Activated naive CD4-positive, alpha-beta T cell treated with anti-CD3 and anti-CD28 coated beads, Interleukin-2, amount 50 U/mL, for 72 hours (primary cell): ENCODE measurements at regions not wholly inside any gene's neighbourhood (a gene's known extent, or its start where the extent isn't known, plus 50 kb on each side); places are given as distances from the start of the nearest gene placed in this dataset.

Source experiments
- ATAC-seq, 2 donors: fragments of 150-1000 bp; cut with Tn5 transposase; 2 replicates each; pipeline ENCODE4 v1.10.0; 2021; ENCODE audit warnings: mild to moderate bottlenecking in 2 of 2, moderate library complexity in 2 of 2
- DNase-seq, 2 donors: peaks; one replicate each; pipeline ENCODE4 v3.0.0; 2021 to 2022; ENCODE audit warnings: low spot score in 2 of 2
- H3K27ac Mint-ChIP-seq, 2 donors: one replicate each; pipeline ENCODE4 v1.8.0; 2022; ENCODE audit warnings: mild to moderate bottlenecking in 2 of 2, mixed read lengths in 2 of 2
- H3K36me3 Mint-ChIP-seq, 2 donors: one replicate each; pipeline ENCODE4 v1.8.0; 2022; ENCODE audit warnings: mixed read lengths in 2 of 2
- H3K9me3 Mint-ChIP-seq, 2 donors: one replicate each; pipeline ENCODE4 v1.8.0; 2022; ENCODE audit warnings: mixed read lengths in 2 of 2

DNA sequence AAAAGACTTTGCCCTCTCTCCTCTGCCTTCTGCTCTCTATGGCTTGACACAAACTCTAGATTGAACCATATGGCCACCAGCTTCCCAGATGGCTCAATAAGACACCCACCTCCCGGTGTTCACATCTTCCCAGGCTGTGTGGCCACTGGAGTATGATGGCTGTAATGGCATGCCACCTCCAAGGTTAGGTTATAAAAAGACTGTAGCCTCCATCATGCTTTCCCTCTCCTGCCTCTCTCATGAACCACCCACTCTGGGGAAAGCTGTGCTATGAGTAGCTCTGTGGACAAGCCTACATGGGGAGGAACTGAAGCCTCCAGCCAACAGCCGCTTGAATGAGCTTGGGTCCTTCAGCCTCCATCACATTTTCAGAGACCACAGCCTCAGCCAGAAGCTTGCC, 479.2 kb downstream of the MIAT start:
- Mint-ChIP-seq H3K9me3 (peaks cover 0 to 7% of the 10 kb centered on the region in 2 donors), H3K27ac (no peak overlapping the region), H3K36me3 (peaks cover 0 to 6% of the 10 kb centered on the region in 2 donors)
- ATAC-seq (no peak), DNase-seq (no peak)

DNA sequence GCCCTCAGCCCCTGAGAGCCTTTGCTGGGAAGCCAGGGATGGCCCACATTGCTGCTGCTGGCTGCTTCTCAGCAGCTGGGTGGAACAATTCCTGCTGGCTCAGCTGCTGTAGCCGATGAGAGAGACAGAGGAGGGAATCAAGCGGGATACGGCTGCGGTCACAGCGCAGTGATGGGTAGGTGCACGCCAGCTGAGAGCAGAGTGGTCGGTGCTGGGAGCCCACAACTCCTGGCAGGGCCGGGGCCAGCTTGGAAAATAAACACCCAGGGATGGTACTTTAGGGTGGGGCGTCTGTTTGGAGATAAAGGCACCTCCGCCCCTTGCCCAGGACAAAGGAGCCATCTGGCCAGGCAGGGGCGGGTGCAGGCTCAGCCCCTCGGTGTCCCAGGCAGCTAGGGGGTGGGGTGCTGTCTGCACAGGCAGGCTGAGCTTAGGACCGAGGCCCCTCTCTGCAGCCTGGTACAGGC, 480.5 kb downstream of the MIAT start:
- Mint-ChIP-seq H3K27ac (no peak overlapping the region), H3K9me3 (peaks cover 0 to 7% of the 10 kb centered on the region in 2 donors), H3K36me3 (peaks cover 0 to 6% of the 10 kb centered on the region in 2 donors)
- ATAC-seq (no peak), DNase-seq (no peak)

DNA sequence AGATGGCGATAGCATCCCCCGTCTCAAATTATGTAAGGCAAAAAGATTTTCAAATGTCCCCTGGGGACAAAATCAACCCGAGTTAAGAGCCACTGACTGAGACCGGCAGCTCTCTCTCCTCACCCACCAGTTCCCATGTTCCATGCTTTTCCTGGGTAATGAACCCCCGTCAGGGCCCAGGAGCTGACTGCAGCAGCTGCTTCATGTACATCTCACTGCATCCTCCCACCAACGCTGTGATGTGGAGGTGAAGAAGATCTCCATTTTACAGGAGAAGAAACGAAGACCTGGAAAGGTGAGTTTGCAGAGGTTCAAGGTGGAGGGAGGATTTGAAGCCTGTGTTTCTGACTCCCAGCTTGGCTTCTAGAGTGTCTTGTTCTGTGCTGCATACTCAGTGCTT, 481.1 kb downstream of the MIAT start:
- H3K36me3 Mint-ChIP-seq, result peaks cover 0 to 6% of the 10 kb centered on the region in 2 donors
- H3K27ac Mint-ChIP-seq, result no peak overlapping the region
- peaks cover 0 to 7% of the 10 kb centered on the region in 2 donors for H3K9me3 Mint-ChIP-seq
- DNase-seq (no peak), ATAC-seq (no peak)

- no peak for DNase-seq
- Mint-ChIP-seq H3K36me3 (peaks cover 0 to 6% of the 10 kb centered on the region in 2 donors), H3K9me3 (peaks cover 0 to 7% of the 10 kb centered on the region in 2 donors), H3K27ac (no peak overlapping the region)
- ATAC-seq, result no peak
These were observed 482.6 kb downstream of the MIAT start for GRCh38 chr22:27139935-27140511.

GRCh38 chr22:27142286-27142685, 484.9 kb downstream of the MIAT start:
- ATAC-seq, result no peak
- Mint-ChIP-seq H3K36me3 (no peaks in the 10 kb centered on the region), H3K27ac (no peak overlapping the region), H3K9me3 (no peaks in the 10 kb centered on the region)
- DNase-seq, result no peak

DNA sequence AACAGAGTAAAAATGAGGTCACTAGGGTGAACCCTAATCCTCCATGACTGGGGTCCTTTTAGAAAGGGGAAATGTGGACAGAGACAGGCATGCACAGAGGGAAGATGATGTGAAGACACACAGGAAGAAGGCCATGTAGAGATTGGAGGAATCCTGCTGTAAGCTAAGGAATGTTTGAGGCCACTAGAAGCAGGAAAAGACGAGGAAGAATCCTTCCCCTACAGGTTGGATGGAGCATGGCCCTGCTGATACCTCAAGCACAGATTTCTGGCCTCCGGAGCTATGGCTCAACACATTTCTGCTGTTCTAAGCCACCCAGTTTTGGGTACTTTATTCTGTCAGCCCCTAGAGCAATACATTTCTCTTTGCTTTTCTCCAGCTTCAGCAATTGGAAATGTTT, 486.9 kb downstream of the MIAT start:
- H3K36me3 Mint-ChIP-seq, result peaks cover 0 to 6% of the 10 kb centered on the region in 2 donors
- DNase-seq (no peak), ATAC-seq (no peak)
- no peak overlapping the region for H3K27ac Mint-ChIP-seq
- H3K9me3 Mint-ChIP-seq, result peaks cover 3 to 7% of the 10 kb centered on the region in 2 donors

- no peak for ATAC-seq
- Mint-ChIP-seq H3K36me3 (peaks cover 0 to 6% of the 10 kb centered on the region in 2 donors), H3K27ac (no peak overlapping the region), H3K9me3 (peaks cover 6 to 7% of the 10 kb centered on the region in 2 donors)
- DNase-seq, result no peak
These were observed 489.7 kb downstream of the MIAT start for GRCh38 chr22:27146866-27147633.

- Mint-ChIP-seq H3K36me3 (peaks cover 0 to 6% of the 10 kb centered on the region in 2 donors), H3K9me3 (peaks cover 7 to 11% of the 10 kb centered on the region in 2 donors), H3K27ac (no peak overlapping the region)
- DNase-seq (no peak), ATAC-seq (no peak)
These were observed 490.7 kb downstream of the MIAT start for GRCh38 chr22:27148055-27148454.

DNA sequence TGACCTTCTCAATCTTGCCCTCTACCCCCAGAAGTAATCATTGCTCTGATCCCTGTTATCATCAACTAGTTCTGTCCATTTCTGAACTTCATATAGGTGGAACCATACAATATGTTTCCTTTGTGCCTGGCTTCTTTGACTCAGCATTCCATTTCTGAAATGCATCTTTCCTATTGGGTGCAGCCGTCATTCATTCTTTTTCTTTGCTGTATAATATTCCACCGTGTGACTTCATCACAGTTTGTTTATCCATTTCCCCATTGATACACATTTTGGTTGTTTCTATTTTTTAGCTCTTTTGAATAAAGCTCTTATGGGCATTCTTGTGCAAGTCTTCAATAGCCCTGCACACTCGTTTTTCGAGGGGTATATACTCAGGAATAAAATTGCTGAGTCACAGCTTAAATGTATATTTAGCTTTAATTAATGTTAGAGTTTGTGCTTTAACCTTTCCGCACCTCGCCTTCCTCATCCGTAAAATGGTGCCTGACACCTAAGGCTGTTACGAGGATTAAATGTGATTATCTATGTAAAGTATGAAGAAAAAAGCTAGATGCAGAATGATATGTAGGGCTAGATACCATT, 491.6 kb downstream of the MIAT start:
- DNase-seq, result no peak
- Mint-ChIP-seq H3K9me3 (peaks cover 7 to 11% of the 10 kb centered on the region in 2 donors), H3K36me3 (peaks cover 0 to 6% of the 10 kb centered on the region in 2 donors), H3K27ac (no peak overlapping the region)
- ATAC-seq, result no peak

DNA sequence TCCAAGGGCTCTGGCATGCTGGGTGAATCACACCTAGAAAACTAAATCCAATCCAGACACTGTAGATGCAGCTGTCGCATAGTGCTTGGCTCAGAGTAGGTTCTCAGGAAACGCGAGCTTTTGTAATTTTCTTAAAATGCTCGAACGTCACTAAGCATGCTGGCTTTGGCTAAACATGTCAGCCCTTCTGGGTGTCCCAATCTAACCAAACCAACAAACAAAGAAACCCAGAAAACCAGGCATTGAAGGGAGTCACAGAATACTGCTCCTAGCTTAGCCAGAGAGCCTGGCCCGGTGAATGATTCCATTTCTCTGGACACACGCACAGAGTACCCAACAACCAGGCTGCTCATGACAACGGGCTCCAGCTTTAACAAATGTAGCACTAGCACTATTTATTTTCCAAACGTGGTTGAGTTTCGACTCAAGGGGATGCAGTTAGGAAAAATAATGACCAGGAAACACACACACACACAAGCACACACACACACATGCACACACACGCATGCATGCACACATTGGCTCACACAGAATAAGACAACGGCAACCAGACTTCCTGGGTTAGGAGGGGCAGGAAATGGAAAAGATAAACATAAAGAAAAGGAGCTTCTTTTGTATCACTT, 492.6 kb downstream of the MIAT start:
- ATAC-seq (no peak), DNase-seq (no peak)
- H3K36me3 Mint-ChIP-seq, result peaks cover 0 to 6% of the 10 kb centered on the region in 2 donors
- H3K9me3 Mint-ChIP-seq, result peaks cover 7 to 11% of the 10 kb centered on the region in 2 donors
- no peak overlapping the region for H3K27ac Mint-ChIP-seq

DNA sequence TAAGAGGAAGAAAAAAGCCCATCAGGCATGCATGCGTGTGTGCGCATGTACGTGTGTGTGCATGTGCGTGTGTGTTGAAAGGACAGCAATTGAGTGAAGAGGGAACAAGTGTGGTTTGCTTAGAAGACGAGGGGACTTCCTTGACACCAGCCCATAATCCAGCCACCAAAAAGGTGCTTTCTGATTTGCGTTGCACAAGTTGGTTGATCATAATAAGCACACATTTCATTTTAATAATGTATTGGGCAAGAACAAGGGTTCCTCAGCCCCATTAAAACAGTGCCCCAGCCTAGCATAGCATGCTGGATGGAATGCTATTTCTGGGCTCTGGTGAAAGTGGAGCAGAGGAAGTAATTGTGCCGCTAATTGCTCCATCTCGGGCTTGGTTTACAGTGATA, 493.2 kb downstream of the MIAT start:
- no peak for ATAC-seq
- DNase-seq, result no peak
- H3K27ac Mint-ChIP-seq, result no peak overlapping the region
- H3K9me3 Mint-ChIP-seq, result peaks cover 7 to 11% of the 10 kb centered on the region in 2 donors
- H3K36me3 Mint-ChIP-seq, result peaks cover 0 to 6% of the 10 kb centered on the region in 2 donors

- H3K36me3 Mint-ChIP-seq, result peaks cover 0 to 6% of the 10 kb centered on the region in 2 donors
- H3K9me3 Mint-ChIP-seq, result peaks cover 7 to 11% of the 10 kb centered on the region in 2 donors
- no peak for ATAC-seq
- H3K27ac Mint-ChIP-seq, result no peak overlapping the region
- DNase-seq, result no peak
These were observed 494.0 kb downstream of the MIAT start for GRCh38 chr22:27151407-27151806.

- Mint-ChIP-seq H3K36me3 (peaks cover 0 to 6% of the 10 kb centered on the region in 2 donors), H3K9me3 (peaks cover 7 to 11% of the 10 kb centered on the region in 2 donors), H3K27ac (no peak overlapping the region)
- no peak for DNase-seq
- no peak for ATAC-seq
These were observed 494.6 kb downstream of the MIAT start for GRCh38 chr22:27152033-27152432.

- ATAC-seq, result no peak
- Mint-ChIP-seq H3K36me3 (peaks cover 0 to 6% of the 10 kb centered on the region in 2 donors), H3K9me3 (peaks cover 7 to 11% of the 10 kb centered on the region in 2 donors), H3K27ac (no peak overlapping the region)
- no peak for DNase-seq
These were observed 495.5 kb downstream of the MIAT start for GRCh38 chr22:27152883-27153282.

- peaks cover 7 to 11% of the 10 kb centered on the region in 2 donors for H3K9me3 Mint-ChIP-seq
- no peak for DNase-seq
- H3K36me3 Mint-ChIP-seq, result peaks cover 0 to 6% of the 10 kb centered on the region in 2 donors
- no peak for ATAC-seq
- no peak overlapping the region for H3K27ac Mint-ChIP-seq
These were observed 496.0 kb downstream of the MIAT start for GRCh38 chr22:27153386-27153785.

DNA sequence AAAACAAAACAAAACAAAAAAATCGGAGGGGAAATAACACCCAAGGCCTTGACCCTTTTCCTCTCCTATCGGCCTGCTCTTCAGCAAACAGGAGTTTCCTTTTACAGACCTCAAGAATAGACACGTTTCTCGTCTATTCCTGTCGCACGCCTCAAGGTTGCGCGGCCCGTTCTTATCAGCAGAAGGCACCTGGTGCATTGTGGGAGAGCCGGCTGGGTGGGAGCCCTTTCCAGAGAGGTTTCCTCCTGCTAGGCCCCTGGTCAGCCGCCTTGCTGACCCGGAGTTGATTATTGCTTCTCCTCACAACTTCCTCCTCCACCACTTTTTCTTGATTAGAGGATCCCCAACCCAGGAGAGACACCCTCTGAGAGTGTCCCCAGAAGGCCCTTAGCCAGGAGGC, 497.3 kb downstream of the MIAT start:
- Mint-ChIP-seq H3K27ac (no peak overlapping the region), H3K36me3 (no peaks in the 10 kb centered on the region), H3K9me3 (peaks cover 0 to 8% of the 10 kb centered on the region in 2 donors)
- no peak for DNase-seq
- no peak for ATAC-seq
